ENCODE measurements at regions not wholly inside any gene's neighbourhood (a gene's known extent, or its start where the extent isn't known, plus 50 kb on each side); places are given as distances from the start of the nearest gene placed in this dataset.

- TF ChIP-seq ARID5B (CRISPR knock-in tag; IDR thresholded peaks at IDR 0.05) (no peak), GMEB2 (CRISPR knock-in tag; IDR thresholded peaks at IDR 0.05; ENCODE audit: low read depth) (no peak), KAT7 (CRISPR knock-in tag; IDR thresholded peaks at IDR 0.05; ENCODE audit: borderline replicate concordance) (no peak), FOXO1 (CRISPR knock-in tag; IDR thresholded peaks at IDR 0.05) (no peak), TFDP2 (CRISPR knock-in tag; IDR thresholded peaks at IDR 0.05) (no peak), JDP2 (CRISPR knock-in tag; IDR thresholded peaks at IDR 0.05; ENCODE audit: borderline replicate concordance) (no peak), MXD1 (CRISPR knock-in tag; IDR thresholded peaks at IDR 0.05) (no peak), ZNF33A (CRISPR knock-in tag; IDR thresholded peaks at IDR 0.05; ENCODE audit: borderline replicate concordance) (no peak), NR2F6 (IDR thresholded peaks at IDR 0.05) (no peak), NR2F6 (CRISPR knock-in tag; IDR thresholded peaks at IDR 0.05) (no peak)
These were observed 217.1 kb downstream of the HTR7 start (continued) for GRCh38 chr10:90640756-90641155.

All from HepG2 (cell line).